Breast epithelium (tissue), 4 donors: ENCODE measurements at regions not wholly inside any gene's neighbourhood (a gene's known extent, or its start where the extent isn't known, plus 50 kb on each side); places are given as distances from the start of the nearest gene placed in this dataset.

ENCODE experiments used
- DNase-seq, 2 donors: peaks; one replicate each; pipeline ENCODE4 v3.0.0-alpha.2; 2019; ENCODE audit warnings: low spot score in 2 of 2
- H3K27ac ChIP-seq, 2 donors: fragments of 200-600 bp; sonication (generic) in 1 of 2; one replicate each; pipeline ENCODE4 v1.5.1; 2016 to 2019; ENCODE audit warnings: mild to moderate bottlenecking in 1 of 2
- H3K27me3 ChIP-seq, 2 donors: fragments of 200-600 bp; sonication (generic) in 1 of 2; one replicate each; pipeline versions ENCODE4 v1.5.1 to v1.6.0; 2017 to 2019; ENCODE audit warnings: control low read depth in 1 of 2, mild to moderate bottlenecking in 1 of 2
- H3K36me3 ChIP-seq: fragments of 200-600 bp; one replicate; pipeline ENCODE4 v1.5.1; 2019
- H3K4me1 ChIP-seq, 2 donors: fragments of 200-600 bp; sonication (generic); one replicate each; pipeline ENCODE4 v1.5.1; 2016 to 2019; ENCODE audit warnings: control low read depth in 1 of 2
- H3K4me3 ChIP-seq, 3 donors: fragments of 200-600 bp; sonication (generic); 1 replicate in 2 of 3; 2 replicates in 1 of 3; pipeline ENCODE4 v1.5.1; 2016 to 2019; ENCODE audit warnings: mild to moderate bottlenecking in 3 of 3, moderate library complexity in 2 of 3
- H3K9me3 ChIP-seq, 2 donors: fragments of 200-600 bp; sonication (generic) in 1 of 2; one replicate each; pipeline ENCODE4 v1.5.1; 2016 to 2019; ENCODE audit warnings: control low read depth in 1 of 2
- CTCF ChIP-seq, 3 donors: fragments of 450-650 bp; IDR thresholded peaks; one replicate each; pipeline ENCODE4 v1.5.1; 2016 to 2017; ENCODE audit warnings: antibody characterized with exemption in 3 of 3, mild to moderate bottlenecking in 3 of 3, moderate library complexity in 3 of 3
- POLR2A ChIP-seq: fragments of 450-650 bp; IDR thresholded peaks from one replicate; pipeline ENCODE4 v1.6.1; 2016; ENCODE audit warnings: antibody characterized with exemption, mild to moderate bottlenecking, moderate library complexity
- POLR2AphosphoS5 ChIP-seq, 3 donors: sonication (generic); formaldehyde crosslinking; IDR thresholded peaks; one replicate each; pipeline ENCODE4 v1.6.1; 2017; ENCODE audit warnings: antibody characterized with exemption in 3 of 3
- intact Hi-C: fragments of 100-400 bp; cut with DNase I; formaldehyde crosslinking; loops from one replicate; pipeline ENCODE4 v1.15.1; 2023; ENCODE audit warnings: low total_unique reads

GRCh38 chr20:17138237-17138636 lies 88.6 kb upstream of the PCSK2 start:
- no peaks in the 10 kb centered on the region for H3K9me3 ChIP-seq
- no peak overlapping the region for H3K27ac ChIP-seq
- no peak overlapping the region for H3K4me3 ChIP-seq
- no peaks in the 10 kb centered on the region for H3K4me1 ChIP-seq
- no peak for DNase-seq
- intact Hi-C loops = no loop called here
- H3K27me3 ChIP-seq = no peaks in the 10 kb centered on the region
- no peaks in the 10 kb centered on the region for H3K36me3 ChIP-seq
- TF ChIP-seq POLR2A (no peak), POLR2AphosphoS5 (IDR thresholded peaks at IDR 0.05) (no peak), CTCF (IDR thresholded peaks at IDR 0.05) (no peak)

GRCh38 chr20:17140894-17141293 lies 85.9 kb upstream of the PCSK2 start:
- TF ChIP-seq POLR2A = no peak
- TF ChIP-seq POLR2AphosphoS5 (IDR thresholded peaks at IDR 0.05) = no peak
- no peak for TF ChIP-seq CTCF (IDR thresholded peaks at IDR 0.05)
- H3K9me3 ChIP-seq = no peaks in the 10 kb centered on the region
- intact Hi-C loops = no loop called here
- H3K36me3 ChIP-seq = no peaks in the 10 kb centered on the region
- no peaks in the 10 kb centered on the region for H3K4me1 ChIP-seq
- DNase-seq = no peak
- no peaks in the 10 kb centered on the region for H3K27me3 ChIP-seq
- no peak overlapping the region for H3K27ac ChIP-seq
- no peak overlapping the region for H3K4me3 ChIP-seq

GRCh38 chr20:17141568-17141967 lies 85.3 kb upstream of the PCSK2 start:
- no peaks in the 10 kb centered on the region for H3K9me3 ChIP-seq
- no peaks in the 10 kb centered on the region for H3K27me3 ChIP-seq
- H3K27ac ChIP-seq = no peak overlapping the region
- H3K4me3 ChIP-seq = no peak overlapping the region
- no peak for TF ChIP-seq CTCF (IDR thresholded peaks at IDR 0.05)
- DNase-seq = no peak
- no peaks in the 10 kb centered on the region for H3K4me1 ChIP-seq
- intact Hi-C loops = no loop called here
- no peaks in the 10 kb centered on the region for H3K36me3 ChIP-seq

GRCh38 chr20:17142666-17143065 lies 84.2 kb upstream of the PCSK2 start:
- no peak overlapping the region for H3K4me3 ChIP-seq
- H3K27me3 ChIP-seq = no peaks in the 10 kb centered on the region
- intact Hi-C loops = no loop called here
- TF ChIP-seq POLR2AphosphoS5 (IDR thresholded peaks at IDR 0.05) (no peak), POLR2A (no peak), CTCF (IDR thresholded peaks at IDR 0.05) (no peak)
- H3K27ac ChIP-seq = no peak overlapping the region
- no peaks in the 10 kb centered on the region for H3K36me3 ChIP-seq
- no peaks in the 10 kb centered on the region for H3K9me3 ChIP-seq
- no peaks in the 10 kb centered on the region for H3K4me1 ChIP-seq
- DNase-seq = no peak

- Histone ChIP-seq H3K4me1 (no peaks in the 10 kb centered on the region), H3K36me3 (no peaks in the 10 kb centered on the region), H3K27me3 (no peaks in the 10 kb centered on the region), H3K9me3 (no peaks in the 10 kb centered on the region), H3K4me3 (no peak overlapping the region), H3K27ac (no peak overlapping the region)
- no peak for DNase-seq
- TF ChIP-seq POLR2AphosphoS5 (IDR thresholded peaks at IDR 0.05) = no peak
- TF ChIP-seq CTCF (IDR thresholded peaks at IDR 0.05) = no peak
- TF ChIP-seq POLR2A = no peak
- intact Hi-C loops = no loop called here
These were observed 76.0 kb upstream of the PCSK2 start for GRCh38 chr20:17150858-17151257.
